HCEC 1CT (cell line): ENCODE measurements at regions not wholly inside any gene's neighbourhood (a gene's known extent, or its start where the extent isn't known, plus 50 kb on each side); places are given as distances from the start of the nearest gene placed in this dataset.
"Not testable (repeated sequence)": the region's sequence is repeated elsewhere in the genome, so short reads cannot be mapped to it uniquely, and the experiment has no call there.

ENCODE experiments used
- DNase-seq: peaks from one replicate; pipeline ENCODE4 v3.0.0-alpha.2; 2017

DNA sequence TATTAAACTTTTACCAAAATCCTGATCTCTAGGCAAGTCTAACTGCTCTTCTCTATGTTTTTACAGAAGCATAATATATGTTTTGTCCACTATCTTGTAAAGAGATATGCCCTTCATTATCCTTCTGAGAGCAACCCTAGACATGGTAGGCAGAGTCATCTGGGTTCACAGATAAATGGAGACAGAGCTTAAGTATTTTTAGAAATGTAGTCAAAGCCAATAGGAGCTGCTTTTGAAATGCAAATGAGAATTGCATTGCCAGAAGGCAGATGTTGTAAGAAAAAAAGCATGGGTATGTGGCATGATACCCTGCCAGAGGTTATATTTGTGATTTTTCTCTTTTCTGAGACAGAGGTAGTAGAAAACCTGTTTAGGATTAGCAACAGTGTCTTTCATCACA, 964.8 kb downstream of the SORCS3 start:
- no peak for DNase-seq

DNA sequence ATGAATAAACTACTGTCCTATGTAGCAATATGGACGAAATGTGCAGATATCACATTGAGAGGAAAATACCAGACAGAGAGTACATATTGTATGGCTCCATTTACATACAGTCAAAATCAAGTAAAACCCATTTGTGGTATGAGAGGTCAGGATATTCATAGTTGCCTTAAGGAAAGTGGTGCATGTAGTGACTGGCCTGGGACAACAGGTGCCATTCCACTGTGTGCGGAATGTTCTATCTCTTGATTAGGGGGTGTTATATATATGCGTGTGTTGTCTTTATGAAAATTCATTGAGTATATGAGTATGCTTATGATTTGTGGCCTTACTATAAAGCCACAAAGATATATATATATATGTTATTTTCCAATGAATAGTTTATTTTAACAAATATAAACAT, 964.0 kb downstream of the SORCS3 start:
- no peak for DNase-seq

DNA sequence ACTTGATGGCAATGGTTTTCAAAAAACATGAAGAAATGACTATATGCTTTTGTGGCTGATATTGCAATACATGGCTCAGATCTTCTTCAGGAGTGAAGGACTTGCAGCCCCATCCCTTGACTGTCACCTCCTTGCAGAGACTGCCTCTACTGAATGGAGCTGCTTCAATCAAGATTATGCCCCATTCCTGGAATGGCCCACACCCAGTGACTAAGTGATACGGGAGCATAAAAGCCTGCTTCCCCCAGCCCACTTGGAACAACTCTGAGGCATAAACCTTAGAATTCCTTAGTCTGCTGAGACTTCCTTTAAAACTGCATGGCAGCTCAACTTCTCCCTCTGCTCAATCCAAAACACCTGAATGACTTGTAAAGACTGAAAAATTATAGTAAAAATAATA, 957.1 kb downstream of the SORCS3 start:
- DNase-seq: no peak

DNA sequence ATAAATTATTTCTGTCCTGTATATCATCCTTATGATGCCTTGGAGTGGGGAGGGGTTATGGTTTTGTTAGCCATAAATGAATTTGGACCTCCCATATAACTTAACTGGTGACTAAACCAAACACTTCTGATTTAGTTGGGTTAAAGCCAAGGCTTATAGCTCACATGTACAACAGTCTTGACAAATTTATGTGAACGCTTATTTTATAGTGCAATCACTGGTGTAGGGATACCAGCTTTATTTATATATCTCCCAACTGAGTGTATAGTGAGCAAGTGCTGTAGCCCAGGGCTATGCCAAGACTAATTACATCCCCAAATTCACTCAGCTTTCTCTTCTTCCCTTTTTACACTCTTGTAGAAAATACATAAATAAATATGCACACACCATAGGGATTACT, 956.2 kb downstream of the SORCS3 start:
- DNase-seq: no peak

DNA sequence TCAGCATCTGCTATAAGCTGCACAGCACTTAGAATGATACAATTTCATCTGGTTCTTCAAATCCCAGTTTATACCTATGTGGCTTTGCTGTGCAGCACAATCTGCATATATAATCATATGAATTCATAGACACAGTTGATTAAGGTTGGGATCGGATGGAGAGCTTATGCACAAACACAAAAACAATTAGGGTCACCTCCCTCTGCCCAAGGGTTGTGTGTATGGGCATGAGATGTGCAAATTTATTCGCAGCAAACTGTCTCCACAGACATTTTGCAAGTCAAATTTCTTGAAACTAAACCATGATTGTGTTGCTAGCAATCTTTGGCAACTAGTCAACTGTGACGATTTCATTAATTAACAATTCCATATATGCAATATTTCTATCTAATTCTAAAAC, 955.7 kb downstream of the SORCS3 start:
- DNase-seq: no peak

DNA sequence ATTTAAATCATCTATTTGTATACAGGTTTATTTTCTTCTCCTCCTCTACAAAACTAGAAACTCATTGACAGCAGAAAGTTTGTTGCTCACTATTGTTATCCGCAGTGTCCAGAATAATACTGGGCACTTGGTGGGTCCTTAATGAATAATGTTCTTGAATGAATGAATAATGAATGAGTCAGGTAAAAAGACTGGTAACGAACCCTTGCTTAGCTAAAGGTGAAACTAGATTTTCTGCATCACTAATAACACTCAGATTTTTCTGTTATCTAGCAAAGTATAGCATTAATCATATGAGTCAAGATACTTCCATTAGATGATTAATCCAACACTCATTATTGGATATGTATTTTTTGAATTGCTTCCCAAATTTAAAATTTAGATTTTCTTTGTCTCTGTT, 953.2 kb downstream of the SORCS3 start:
- no peak for DNase-seq

DNA sequence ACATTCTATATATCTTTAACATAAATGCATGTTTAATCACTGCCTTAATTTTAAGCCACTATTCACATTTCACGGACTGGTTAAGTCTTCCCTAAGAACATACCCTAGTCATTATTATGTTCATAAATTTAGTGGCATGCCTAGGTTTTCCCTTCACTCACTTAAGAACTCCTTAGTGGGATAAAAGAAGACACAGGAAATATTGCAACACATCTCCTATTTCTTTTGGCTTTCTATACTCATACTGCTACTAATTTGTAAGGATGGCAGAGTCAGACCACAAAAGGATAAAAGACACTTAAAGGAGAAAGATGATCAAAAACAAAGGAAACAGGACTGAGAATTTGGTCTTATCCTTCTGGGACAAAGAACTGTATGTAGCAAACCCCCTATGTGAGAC, 951.4 kb downstream of the SORCS3 start:
- DNase-seq: no peak

DNA sequence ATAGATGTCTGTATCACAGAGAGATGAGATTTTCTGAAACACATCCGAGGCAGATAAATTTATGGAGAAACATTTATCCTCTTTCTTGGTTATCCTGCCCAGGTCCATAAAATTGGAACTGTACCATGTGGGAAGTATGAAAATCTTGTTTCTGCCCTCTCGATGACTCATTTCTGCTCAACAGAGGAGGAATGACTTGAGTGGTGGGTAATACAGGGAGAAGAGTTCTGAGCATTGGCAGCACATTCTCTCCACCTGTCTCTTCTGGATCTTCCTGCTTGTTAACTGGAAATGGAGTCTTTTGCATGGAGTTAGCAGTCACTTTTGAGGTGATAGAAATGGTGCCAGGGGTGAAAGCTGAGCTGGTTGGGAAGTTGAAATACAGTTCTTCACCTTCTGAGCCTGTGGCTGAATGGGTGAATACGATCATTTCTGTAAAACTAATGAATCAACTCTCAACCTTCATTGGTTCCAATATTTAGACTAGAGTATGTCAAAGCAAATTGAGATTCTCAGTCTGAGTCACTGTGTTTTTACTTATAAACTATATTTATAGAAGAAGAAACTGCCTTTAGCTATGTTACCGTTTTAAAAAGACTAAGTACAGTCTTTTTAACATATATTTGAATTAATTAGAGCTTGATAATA, 945.5 kb downstream of the SORCS3 start:
- DNase-seq: no peak

DNA sequence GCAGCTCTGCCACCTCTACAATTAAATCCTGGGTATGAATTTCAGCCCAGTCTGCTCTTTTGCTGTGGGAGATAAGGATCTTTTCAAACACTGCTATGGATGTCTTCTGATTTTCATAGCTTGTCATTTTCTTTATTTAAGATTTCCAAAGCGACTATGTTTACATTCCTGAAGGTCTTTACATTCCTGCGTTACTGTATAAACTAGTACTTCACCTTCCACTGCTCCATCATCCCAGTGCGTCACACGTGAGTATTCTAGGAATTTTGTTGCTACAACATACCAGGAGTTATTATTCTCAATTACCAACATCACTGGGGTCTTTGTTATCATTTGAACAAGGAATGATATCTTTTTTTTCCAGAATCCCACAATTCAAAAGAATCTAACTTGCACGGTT, 944.7 kb downstream of the SORCS3 start:
- no peak for DNase-seq

DNA sequence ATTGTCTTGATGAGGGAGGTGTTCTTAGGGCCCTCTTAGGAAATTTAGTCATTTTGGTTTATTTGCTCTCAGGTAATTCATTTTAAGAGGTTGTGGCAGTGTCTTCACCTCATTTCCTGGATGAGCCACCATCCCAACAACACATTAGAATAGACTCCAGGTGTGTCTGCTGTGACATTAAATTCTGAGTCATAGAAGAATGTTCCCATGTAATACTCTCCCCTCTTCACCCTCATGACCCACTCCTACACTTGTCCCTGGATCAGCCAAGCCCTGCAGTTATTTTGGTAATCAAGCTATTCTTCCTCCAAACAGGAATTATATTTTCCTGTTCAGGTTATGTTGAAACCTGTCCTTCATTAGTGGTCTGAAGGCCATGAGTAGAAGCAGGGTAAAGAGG, 944.1 kb downstream of the SORCS3 start:
- no peak for DNase-seq

DNA sequence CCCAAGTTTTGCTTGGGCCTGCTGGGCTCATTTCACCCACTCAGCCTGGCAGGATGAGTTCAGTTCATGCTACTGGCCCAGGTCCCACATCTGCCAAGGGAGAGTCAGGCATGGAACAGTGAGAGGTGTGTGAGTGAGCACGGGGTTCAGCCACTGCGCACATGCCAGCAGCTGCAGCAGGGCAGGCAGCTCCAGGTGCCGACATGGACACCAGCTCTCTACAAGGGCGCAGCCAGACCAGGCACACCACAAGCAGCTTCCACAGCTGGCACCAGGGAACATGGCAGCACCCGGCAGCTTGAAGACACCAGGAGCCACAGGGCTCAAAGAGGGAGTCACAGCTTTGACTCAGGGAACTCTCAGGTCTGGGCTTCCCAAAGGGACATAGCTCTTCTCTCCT, 938.0 kb downstream of the SORCS3 start:
- DNase-seq: no peak

DNA sequence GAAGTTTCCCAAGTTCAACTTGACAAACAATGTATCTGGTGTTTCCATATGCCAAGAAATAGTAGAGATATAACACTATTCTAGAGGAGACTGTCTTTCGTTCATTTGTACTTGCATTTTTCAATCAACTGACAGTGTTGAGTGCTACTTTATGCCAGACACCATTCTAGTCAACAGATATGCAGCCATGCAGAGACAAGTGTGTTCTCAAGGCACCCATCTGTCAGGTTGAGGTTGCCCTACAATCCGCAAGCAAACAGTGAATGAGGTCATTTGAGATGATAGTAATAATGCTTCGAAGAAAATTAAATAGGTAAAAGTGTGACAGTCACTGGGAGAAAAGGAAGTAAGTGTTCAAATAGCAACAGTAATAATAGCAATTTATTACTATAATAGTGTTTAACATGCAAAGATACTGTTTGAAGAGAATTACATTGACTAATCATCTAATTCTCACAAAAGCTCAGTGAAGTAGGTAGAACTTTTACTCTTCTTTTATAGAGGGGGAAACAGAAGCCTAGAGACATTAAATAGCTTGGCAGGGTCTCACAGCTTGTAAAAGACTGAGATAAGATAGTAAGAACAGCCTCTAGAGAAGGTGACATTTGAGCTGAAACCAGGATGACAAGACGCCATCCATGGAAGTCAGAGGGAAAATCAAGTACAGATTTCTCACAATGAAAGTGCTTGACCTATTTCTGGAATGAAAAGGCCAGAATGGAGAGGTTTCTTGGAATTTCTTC, 936.9 kb downstream of the SORCS3 start:
- no peak for DNase-seq

DNA sequence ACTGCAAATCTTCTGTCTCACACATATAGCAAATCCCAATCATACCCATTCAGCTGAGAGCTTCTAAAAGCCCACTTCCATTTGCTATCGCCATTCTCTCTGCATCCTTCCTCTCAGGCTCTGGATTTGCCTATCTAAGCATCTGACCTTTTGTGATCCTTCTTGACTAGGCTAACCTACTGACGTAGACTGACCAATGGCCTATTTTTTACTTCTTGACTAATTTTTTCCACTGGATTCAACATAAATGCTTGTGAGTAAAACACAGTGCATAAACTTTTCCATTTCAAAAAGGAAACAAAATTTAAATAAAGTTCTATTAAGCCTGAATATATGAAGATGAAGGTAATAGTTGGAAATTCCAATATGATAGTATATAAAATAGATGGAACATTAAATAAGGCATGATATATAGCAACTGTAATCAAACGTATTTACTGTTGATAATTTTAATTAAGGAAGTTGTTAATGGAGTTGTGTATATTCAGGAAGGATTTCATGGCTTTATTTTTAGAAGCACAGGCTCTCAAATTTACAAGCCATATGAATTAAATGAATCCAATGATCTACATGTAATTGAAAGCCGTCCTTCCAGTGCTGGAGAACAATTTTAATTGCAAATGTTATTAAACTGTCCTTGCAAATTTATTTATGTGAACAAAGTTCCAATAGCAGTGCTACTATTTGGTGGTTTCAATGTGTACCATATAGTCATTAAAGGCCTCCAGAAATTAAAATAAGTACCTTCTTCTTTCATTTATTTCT, 918.4 kb downstream of the SORCS3 start:
- no peak for DNase-seq

DNA sequence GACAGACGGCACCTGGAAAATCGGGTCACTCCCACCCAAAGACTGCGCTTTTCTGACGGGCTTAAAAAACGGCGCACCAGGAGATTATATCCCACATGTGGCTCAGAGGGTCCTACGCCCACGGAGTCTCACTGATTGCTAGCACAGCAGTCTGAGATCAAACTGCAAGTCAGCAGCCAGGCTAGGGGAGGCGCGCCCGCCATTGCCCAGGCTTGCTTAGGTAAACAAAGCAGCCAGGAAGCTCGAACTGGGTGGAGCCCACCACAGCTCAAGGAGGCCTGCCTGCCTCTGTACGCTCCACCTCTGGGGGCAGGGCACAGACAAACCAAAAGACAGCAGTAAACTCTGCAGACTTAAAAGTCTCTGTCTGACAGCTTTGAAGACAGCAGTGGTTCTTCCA, 909.4 kb downstream of the SORCS3 start:
- DNase-seq: not testable (repeated sequence)

DNA sequence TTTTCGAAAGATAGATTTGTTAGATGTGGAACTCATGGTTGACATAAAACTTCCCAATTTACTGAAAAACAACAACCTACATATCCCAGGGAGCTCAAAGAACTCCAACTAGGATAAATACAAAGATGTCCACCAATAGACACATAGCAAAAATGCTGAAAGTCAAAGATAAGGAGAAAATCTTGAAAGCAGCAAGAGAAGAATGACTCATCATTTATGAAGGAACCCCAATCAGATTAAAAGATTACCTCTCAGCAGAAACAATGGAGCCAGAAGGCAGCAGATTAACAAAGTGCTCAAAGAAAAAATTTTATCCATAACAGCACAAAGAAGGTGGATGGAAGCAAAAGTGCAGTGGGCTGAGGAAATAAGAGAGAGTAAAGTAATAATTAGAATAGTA, 908.6 kb downstream of the SORCS3 start:
- no peak for DNase-seq

DNA sequence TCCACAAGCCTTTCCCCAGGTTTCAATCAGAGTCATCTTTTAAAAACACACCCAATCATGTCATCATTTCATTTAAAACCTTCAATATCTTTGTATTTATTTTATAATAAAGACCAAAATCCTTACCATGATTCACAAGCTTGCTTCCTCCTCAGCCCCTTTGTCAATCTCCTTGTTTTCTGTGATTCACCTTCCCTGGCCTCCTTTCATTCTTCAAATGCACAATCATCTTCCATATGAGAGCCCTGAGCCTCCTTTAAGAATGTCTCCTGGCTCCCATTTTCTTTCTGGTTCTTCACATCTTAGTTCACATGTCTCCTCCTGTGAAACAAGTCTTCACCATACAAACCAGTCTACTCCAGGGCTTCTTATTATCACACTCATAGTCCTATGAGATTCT, 904.0 kb downstream of the SORCS3 start:
- DNase-seq: no peak

DNA sequence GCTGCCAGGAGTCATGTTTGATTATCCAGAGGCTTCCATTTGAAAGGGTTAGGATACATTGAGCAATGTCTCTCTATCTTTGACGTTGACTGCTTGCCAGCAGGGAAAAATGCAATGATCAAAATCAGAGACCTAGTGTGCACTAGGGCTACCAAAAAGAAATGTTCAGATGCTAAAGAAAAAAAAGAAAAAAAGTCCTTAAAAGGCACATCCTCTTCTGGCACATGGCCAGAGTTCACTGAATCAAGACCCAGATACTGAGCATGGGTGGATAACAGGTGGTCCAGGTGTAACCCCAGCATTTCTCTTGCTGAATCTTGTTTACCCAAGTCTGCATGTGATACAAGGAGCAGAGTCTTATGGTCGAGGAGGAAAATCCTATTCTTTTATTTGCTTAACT, 899.3 kb downstream of the SORCS3 start:
- no peak for DNase-seq

DNA sequence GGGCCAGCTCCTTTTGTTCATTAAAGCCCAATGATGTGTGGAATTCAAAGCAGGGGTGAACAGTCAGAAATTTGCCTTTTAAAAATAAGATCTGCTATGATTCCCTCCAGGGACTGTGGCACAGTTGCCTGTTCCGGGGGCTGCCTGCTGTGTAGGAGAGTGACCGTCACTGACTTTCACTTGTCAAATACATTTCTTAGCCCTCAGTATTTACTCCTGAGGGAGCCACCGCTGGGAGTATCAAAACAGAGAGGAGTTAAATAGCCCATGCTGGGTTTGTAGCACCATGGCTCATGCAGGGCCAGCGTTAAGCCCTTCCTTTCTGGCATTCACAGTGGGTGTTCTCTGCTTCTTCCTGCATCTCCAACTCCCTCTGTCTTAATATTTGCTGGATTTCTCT, 897.8 kb downstream of the SORCS3 start:
- DNase-seq: no peak

DNA sequence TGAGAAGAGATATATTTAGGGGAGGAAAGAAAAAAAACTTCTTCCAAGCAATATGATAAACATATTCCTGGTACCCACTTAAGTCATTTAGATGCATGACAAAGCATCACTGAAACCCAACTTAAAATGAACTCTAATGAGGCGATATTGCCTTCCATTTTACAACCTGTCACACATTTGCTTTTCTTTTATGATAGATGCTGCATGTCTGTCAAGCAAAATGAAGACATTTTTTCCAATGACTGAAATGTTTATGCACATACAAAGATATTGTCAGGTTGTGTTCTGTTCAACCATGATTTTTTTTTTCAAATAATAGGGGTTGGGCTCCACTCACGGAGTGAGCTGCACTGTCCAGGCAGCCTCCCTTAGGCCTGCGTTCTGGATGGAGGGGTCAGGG, 894.4 kb downstream of the SORCS3 start:
- no peak for DNase-seq

DNA sequence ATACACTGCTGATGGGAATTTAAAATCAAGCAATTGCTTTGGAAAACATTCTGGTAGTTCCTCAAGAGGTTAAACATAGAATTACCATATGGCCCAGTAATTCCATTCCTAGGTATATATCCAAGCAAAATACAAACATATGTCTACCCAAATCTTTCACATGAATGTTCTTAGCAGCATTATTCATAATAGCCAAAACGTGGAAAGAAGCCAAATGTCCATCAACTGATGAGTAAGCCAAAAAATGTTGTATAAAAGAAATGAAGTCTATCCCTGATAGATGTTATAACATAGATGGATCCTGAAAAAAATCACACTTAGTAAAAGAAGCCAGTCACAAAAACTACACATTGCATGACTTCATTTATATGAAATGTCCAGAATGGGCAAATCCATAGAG, 893.0 kb downstream of the SORCS3 start:
- no peak for DNase-seq

DNA sequence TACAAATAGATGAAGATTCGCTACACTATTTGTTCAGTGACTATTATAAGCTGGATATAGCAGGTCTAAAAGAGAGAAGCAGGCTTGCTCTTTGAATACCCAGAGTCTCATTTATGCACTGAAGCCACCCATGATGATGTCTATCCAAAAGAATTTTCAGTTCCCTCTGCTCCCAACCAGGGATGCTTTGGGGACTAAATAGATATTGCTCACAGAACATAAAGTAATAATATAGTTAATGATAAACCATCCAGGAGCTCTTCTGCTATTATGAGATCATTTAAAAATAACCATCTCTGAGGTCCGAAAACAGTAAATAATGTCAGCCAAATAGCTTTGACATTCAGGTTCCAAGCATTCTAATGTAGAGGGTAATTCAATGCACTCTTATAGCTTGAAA, 875.4 kb downstream of the SORCS3 start:
- DNase-seq: no peak

DNA sequence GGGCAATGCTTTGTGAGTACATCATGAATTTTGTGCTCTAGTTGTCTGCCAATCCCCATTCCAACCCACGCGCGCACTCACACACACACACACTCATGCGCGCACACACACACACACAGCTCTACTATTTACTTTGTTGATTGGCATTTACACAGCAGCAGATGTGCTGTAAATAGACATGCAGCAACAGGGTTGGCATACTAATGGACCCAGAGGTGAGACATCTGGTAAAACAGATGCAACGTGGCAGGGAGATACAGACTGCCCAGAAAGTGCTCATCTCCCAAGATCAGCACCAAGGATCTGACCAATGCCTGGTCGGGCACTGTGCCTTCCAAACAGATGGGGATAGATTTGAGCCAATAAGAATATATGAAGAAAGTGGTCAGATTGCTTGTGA, 873.0 kb downstream of the SORCS3 start:
- no peak for DNase-seq

DNA sequence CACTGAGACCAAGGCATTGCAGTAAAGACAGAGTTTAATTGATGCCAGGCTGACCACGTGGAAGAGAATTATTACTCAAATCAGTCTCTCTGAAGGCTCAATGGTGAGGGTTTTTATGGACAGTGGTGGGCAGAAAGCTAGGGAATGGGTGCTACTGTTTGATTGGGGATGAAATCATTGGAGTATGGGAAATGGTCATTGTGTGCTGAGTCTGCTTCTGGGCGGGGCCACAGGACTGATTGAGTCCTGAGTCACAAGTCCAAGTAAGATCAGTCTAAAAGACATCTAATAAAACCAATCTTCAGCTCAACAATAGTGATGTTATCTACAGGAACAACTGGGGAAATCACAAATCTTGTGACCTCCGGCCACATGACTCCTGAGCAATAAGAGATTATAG, 868.4 kb downstream of the SORCS3 start:
- no peak for DNase-seq

DNA sequence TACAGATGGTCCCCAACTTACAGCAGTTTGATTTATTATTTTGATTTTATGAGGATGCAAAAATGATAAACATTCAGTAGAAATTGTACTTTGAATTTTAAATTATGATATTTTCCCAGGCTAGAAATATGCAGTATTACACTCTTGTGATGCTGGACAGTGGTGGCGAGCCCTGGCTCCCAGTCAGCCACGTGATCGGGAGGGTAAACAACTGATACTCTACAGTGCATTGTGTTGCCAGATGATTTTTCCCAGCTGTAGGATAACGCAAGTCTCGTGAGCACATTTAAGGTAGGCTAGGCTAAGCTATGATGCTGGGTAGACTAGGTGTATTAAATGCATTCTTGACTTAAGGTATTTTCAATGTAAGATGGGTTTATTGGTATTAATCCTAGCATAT, 865.2 kb downstream of the SORCS3 start:
- DNase-seq: no peak
